ENCODE measurements at regions not wholly inside any gene's neighbourhood (a gene's known extent, or its start where the extent isn't known, plus 50 kb on each side); places are given as distances from the start of the nearest gene placed in this dataset.

DNA sequence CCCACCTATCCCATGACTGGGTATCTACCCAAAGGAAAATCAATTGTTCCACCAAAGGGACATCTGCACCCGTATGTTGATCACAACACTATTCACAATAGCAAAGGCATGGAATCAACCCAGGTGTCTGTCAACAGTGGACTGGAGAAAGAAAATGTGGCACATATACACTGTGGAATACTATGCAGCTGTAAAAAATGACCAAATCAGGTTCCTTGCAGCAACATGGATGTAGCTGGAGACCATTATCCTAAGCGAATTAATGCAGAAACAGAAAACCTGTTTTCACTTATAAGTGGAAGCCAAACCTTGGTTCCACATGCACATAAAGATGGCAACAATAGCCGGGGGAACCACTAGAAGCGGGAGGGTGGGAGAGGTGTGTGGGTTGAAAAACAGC, 228.6 kb downstream of the UQCRFS1 start:
- ChIA-PET POLR2A (no interaction called here), CTCF (interaction anchor here (1.0 to 2.4 kb wide), 2 partner anchors 10 to 12 kb away, joined by 3 to 5 read pairs; no protein-coding TSS in a partner anchor)
- Histone ChIP-seq H3K27me3 (ENCODE audit: control insufficient read depth, insufficient read depth, low read length) (peaks cover 4% of the 10 kb centered on the region), H3K4me3 (ENCODE audit: low read depth, low read length) (no peak overlapping the region), H3K36me3 (ENCODE audit: control insufficient read depth, insufficient read depth, low read length) (no peaks in the 10 kb centered on the region)
- TF ChIP-seq, protein P1, sequence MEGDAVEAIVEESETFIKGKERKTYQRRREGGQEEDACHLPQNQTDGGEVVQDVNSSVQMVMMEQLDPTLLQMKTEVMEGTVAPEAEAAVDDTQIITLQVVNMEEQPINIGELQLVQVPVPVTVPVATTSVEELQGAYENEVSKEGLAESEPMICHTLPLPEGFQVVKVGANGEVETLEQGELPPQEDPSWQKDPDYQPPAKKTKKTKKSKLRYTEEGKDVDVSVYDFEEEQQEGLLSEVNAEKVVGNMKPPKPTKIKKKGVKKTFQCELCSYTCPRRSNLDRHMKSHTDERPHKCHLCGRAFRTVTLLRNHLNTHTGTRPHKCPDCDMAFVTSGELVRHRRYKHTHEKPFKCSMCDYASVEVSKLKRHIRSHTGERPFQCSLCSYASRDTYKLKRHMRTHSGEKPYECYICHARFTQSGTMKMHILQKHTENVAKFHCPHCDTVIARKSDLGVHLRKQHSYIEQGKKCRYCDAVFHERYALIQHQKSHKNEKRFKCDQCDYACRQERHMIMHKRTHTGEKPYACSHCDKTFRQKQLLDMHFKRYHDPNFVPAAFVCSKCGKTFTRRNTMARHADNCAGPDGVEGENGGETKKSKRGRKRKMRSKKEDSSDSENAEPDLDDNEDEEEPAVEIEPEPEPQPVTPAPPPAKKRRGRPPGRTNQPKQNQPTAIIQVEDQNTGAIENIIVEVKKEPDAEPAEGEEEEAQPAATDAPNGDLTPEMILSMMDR (IDR thresholded peaks at IDR 0.05; ENCODE audit: insufficient read depth, low read depth, low read length), result no peak
- no peak for DNase-seq (ENCODE audit: low read depth)

DNA sequence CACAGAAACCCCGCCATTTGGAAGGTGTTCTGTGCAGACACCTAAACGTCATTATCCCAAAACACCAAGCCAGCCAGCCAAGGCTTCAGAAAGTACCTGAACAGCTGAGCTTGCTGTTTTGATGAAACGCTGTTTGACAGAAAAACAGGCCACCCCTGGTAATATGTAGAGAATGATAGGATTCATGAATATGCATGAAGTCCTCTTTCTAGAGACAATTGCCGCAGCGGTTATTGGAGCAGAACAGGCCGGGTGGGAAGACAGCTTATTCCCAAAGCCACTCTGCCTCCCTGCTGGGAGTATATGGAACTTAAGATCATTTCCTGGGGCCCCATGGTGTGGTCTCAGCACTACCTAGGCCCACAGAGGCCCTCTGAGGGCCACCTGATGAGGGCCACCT, 229.5 kb downstream of the UQCRFS1 start:
- peaks cover 4% of the 10 kb centered on the region for H3K27me3 ChIP-seq (ENCODE audit: control insufficient read depth, insufficient read depth, low read length)
- no peak for DNase-seq (ENCODE audit: low read depth)
- TF ChIP-seq, protein P1 (IDR thresholded peaks at IDR 0.05; ENCODE audit: insufficient read depth, low read depth, low read length), result no peak
- POLR2A ChIA-PET, result no interaction called here
- CTCF ChIA-PET, result interaction anchor here (1.1 to 2.4 kb wide), 3 partner anchors 9 to 13 kb away, joined by 3 to 5 read pairs (median 3); no protein-coding TSS in a partner anchor
- H3K36me3 ChIP-seq (ENCODE audit: control insufficient read depth, insufficient read depth, low read length), result no peaks in the 10 kb centered on the region
- no peak overlapping the region for H3K4me3 ChIP-seq (ENCODE audit: low read depth, low read length)

DNA sequence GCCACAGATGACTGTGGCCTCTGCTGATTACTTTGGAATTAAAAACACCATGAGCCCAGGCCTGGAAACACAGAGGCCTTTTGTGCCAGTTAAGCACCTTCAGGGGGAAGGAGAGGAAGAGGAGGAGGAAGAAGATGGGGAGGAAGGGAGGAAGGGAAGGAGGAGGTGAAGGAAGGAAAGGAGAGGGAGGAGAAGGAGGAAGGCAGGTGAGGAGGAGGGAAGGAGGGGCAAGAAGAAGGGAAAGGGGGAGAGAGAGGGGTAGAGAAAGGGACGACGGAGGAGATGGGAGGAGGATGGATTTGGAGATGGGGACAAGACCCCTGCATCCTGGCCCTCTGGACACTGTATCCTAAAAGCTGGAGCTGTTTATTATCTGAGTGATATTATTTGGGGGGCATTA, 231.0 kb downstream of the UQCRFS1 start:
- DNase-seq (ENCODE audit: low read depth), result no peak
- Histone ChIP-seq H3K27me3 (ENCODE audit: control insufficient read depth, insufficient read depth, low read length) (peaks cover 4% of the 10 kb centered on the region), H3K4me3 (ENCODE audit: low read depth, low read length) (no peak overlapping the region), H3K36me3 (ENCODE audit: control insufficient read depth, insufficient read depth, low read length) (no peaks in the 10 kb centered on the region)
- CTCF ChIA-PET, result interaction anchor here (1.0 to 1.1 kb wide), 2 partner anchors 103 to 245 kb away, joined by 4 read pairs; no protein-coding TSS in a partner anchor
- TF ChIP-seq, protein P1 (IDR thresholded peaks at IDR 0.05; ENCODE audit: insufficient read depth, low read depth, low read length), result no peak
- POLR2A ChIA-PET, result no interaction called here

DNA sequence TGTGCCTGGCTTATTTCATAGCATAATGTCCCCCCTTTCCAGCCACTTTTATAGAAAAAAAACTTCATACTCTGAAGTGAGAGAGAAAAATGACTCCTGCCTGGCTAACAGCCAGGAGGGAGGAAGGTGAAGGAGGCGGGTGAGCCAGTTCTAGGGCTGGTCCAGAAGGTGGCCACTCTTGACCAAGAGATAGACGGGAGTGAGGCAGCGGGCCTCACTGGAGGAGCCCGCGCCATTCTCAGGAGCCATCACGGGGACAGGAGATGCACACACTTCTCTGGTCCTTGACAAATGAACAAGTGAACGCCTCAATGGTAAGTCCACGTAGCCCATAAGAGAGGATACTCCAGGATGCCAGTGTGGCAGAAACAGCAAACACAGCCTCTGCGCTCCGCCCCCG, 231.4 kb downstream of the UQCRFS1 start:
- DNase-seq (ENCODE audit: low read depth), result no peak
- H3K36me3 ChIP-seq (ENCODE audit: control insufficient read depth, insufficient read depth, low read length), result no peaks in the 10 kb centered on the region
- TF ChIP-seq, protein P1 (IDR thresholded peaks at IDR 0.05; ENCODE audit: insufficient read depth, low read depth, low read length), result no peak
- ChIA-PET CTCF (interaction anchor here (1.0 kb wide), 1 partner anchor 10 kb away, joined by 3 read pairs; no protein-coding TSS in a partner anchor), POLR2A (no interaction called here)
- H3K4me3 ChIP-seq (ENCODE audit: low read depth, low read length), result no peak overlapping the region
- peaks cover 4% of the 10 kb centered on the region for H3K27me3 ChIP-seq (ENCODE audit: control insufficient read depth, insufficient read depth, low read length)

DNA sequence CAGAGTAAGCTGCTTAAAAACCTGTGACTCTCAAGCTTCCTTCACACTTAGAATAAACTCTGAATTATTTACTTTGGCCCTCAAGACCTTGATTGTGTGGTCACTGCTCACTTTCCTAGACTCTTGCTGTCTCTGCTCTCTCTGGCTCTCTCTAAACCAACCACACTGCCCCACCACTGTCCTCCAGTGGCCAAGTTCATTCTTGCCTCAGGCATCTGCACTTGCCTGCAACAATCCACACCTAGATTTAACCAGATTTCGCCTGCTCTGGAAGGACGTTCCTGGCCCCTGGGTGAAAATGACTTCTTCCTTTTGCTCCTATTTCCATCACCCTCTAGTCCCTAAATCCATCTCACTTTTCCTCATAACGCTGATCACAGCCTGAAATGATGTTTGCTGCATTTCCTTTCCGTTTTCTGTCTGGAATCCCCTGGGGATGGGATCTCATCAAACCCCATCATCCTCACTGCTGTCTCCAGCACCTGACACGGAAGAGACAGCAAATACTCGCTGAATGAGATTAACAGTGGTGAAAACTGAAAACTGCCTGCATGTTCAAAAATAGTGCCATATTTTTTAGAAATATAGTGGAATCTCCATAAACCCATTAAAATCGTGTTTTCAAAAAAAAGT, 232.6 kb downstream of the UQCRFS1 start:
- ChIA-PET POLR2A (no interaction called here), CTCF (interaction anchor here (0.6 to 1.6 kb wide), 16 partner anchors 9 to 283 kb away, joined by 3 to 6 read pairs (median 3); no protein-coding TSS in a partner anchor)
- Histone ChIP-seq H3K27me3 (ENCODE audit: control insufficient read depth, insufficient read depth, low read length) (peaks cover 4% of the 10 kb centered on the region), H3K4me3 (ENCODE audit: low read depth, low read length) (no peak overlapping the region), H3K36me3 (ENCODE audit: control insufficient read depth, insufficient read depth, low read length) (no peaks in the 10 kb centered on the region)
- TF ChIP-seq, protein P1 (IDR thresholded peaks at IDR 0.05; ENCODE audit: insufficient read depth, low read depth, low read length), result peak; percentile 89
- DNase-seq (ENCODE audit: low read depth), result no peak

Data from BJ (cell line).